ENCODE measurements at regions not wholly inside any gene's neighbourhood (a gene's known extent, or its start where the extent isn't known, plus 50 kb on each side); places are given as distances from the start of the nearest gene placed in this dataset.
"Not testable (repeated sequence)": the region's sequence is repeated elsewhere in the genome, so short reads cannot be mapped to it uniquely, and the experiment has no call there.

GRCh38 chr7:118862740-118863139 is 638.2 kb downstream of the ANKRD7 start:
- H3K27me3 ChIP-seq (ENCODE audit: low read length): no peaks in the 10 kb centered on the region
- no peak overlapping the region for H2AFZ ChIP-seq (ENCODE audit: low read depth, low read length, severe bottlenecking)
- H3K9ac ChIP-seq (ENCODE audit: low read length): no peak overlapping the region
- H3K9me2 ChIP-seq (replicated peaks; ENCODE audit: insufficient read depth, low read length): no peaks in the 10 kb centered on the region
- H3K27ac ChIP-seq (ENCODE audit: low read depth, low read length): no peak overlapping the region
- TF ChIP-seq CTCF (IDR thresholded peaks at IDR 0.05; ENCODE audit: insufficient read depth, low read length, poor library complexity, severe bottlenecking) (no peak), EZH2phosphoT487 (conservative IDR thresholded peaks at IDR 0.05; ENCODE audit: low read length) (no peak)
- no peaks in the 10 kb centered on the region for H3K36me3 ChIP-seq (ENCODE audit: low read length)
- no peak overlapping the region for H3K4me3 ChIP-seq (ENCODE audit: insufficient read depth, low read length, poor library complexity, severe bottlenecking)
- H3K9me3 ChIP-seq (ENCODE audit: insufficient read depth, low read length): no peaks in the 10 kb centered on the region
- no peaks in the 10 kb centered on the region for H3K79me2 ChIP-seq (ENCODE audit: insufficient read depth, low read length)
- H3F3A ChIP-seq (ENCODE audit: insufficient read depth): no peaks in the 10 kb centered on the region
- no peak overlapping the region for H3K4me2 ChIP-seq (ENCODE audit: low read depth, low read length, poor library complexity, severe bottlenecking)
- H4K20me1 ChIP-seq (ENCODE audit: low read depth, low read length): no peaks in the 10 kb centered on the region

DNA sequence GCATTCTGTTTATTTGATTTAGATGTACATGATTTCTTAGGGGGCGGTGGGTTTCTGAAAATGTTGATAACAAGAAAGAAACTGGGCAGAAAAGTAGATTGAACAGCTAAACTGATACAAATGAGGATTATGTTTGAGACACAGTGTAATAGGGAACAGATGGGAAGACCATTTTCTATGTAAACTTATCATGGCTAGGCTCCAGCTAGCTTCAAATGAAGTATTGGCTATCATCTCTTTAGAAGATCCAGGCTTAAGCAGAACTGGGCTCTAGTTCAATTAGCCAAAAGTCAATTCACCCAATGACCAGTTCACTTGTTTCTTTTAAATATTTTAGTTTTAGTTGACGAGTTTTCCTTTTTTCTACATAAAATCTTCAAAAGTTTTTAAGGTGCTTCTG is 639.5 kb downstream of the ANKRD7 start:
- Histone ChIP-seq H3K9me3 (ENCODE audit: insufficient read depth, low read length) (no peaks in the 10 kb centered on the region), H3K4me2 (ENCODE audit: low read depth, low read length, poor library complexity, severe bottlenecking) (no peak overlapping the region), H4K20me1 (ENCODE audit: low read depth, low read length) (no peaks in the 10 kb centered on the region), H3F3A (ENCODE audit: insufficient read depth) (no peaks in the 10 kb centered on the region), H3K4me3 (ENCODE audit: insufficient read depth, low read length, poor library complexity, severe bottlenecking) (no peak overlapping the region), H3K27ac (ENCODE audit: low read depth, low read length) (no peak overlapping the region), H3K9me2 (replicated peaks; ENCODE audit: insufficient read depth, low read length) (no peaks in the 10 kb centered on the region), H2AFZ (ENCODE audit: low read depth, low read length, severe bottlenecking) (no peak overlapping the region), H3K36me3 (ENCODE audit: low read length) (no peaks in the 10 kb centered on the region), H3K9ac (ENCODE audit: low read length) (no peak overlapping the region), H3K79me2 (ENCODE audit: insufficient read depth, low read length) (no peaks in the 10 kb centered on the region), H3K27me3 (ENCODE audit: low read length) (no peaks in the 10 kb centered on the region)
- TF ChIP-seq CTCF (IDR thresholded peaks at IDR 0.05; ENCODE audit: insufficient read depth, low read length, poor library complexity, severe bottlenecking): no peak
- no peak for TF ChIP-seq EZH2phosphoT487 (conservative IDR thresholded peaks at IDR 0.05; ENCODE audit: low read length)

DNA sequence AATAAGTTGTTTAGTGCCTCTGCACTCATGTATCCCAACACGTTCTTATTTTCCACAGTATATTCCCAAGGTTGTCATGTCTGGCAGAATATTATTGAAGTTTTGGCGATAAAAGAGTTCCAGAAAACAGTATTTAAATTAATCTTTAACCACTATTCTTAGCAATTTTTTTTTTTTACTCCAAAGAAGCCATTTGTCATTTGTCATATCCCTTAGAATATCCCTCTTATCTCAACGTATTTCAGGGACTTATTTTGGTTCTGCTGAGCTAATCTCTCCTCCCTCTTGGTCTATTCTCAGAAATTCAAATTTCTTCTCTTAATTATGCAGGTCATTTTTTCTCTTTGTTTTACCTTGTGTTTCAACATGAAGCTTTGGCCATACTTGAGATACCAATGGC is 643.4 kb downstream of the ANKRD7 start:
- H4K20me1 ChIP-seq (ENCODE audit: low read depth, low read length): no peaks in the 10 kb centered on the region
- H3K4me2 ChIP-seq (ENCODE audit: low read depth, low read length, poor library complexity, severe bottlenecking): no peak overlapping the region
- no peaks in the 10 kb centered on the region for H3K27me3 ChIP-seq (ENCODE audit: low read length)
- H3K27ac ChIP-seq (ENCODE audit: low read depth, low read length): no peak overlapping the region
- no peak overlapping the region for H2AFZ ChIP-seq (ENCODE audit: low read depth, low read length, severe bottlenecking)
- H3K9ac ChIP-seq (ENCODE audit: low read length): no peak overlapping the region
- TF ChIP-seq EZH2phosphoT487 (conservative IDR thresholded peaks at IDR 0.05; ENCODE audit: low read length): no peak
- no peak for TF ChIP-seq CTCF (IDR thresholded peaks at IDR 0.05; ENCODE audit: insufficient read depth, low read length, poor library complexity, severe bottlenecking)
- no peaks in the 10 kb centered on the region for H3K79me2 ChIP-seq (ENCODE audit: insufficient read depth, low read length)
- H3K36me3 ChIP-seq (ENCODE audit: low read length): no peaks in the 10 kb centered on the region
- H3K9me2 ChIP-seq (replicated peaks; ENCODE audit: insufficient read depth, low read length): no peaks in the 10 kb centered on the region
- H3K9me3 ChIP-seq (ENCODE audit: insufficient read depth, low read length): no peaks in the 10 kb centered on the region
- no peak overlapping the region for H3K4me3 ChIP-seq (ENCODE audit: insufficient read depth, low read length, poor library complexity, severe bottlenecking)
- H3F3A ChIP-seq (ENCODE audit: insufficient read depth): no peaks in the 10 kb centered on the region

GRCh38 chr7:118869141-118869540 is 644.6 kb downstream of the ANKRD7 start:
- H3K4me2 ChIP-seq (ENCODE audit: low read depth, low read length, poor library complexity, severe bottlenecking); H3K9me3 ChIP-seq (ENCODE audit: insufficient read depth, low read length); H3K4me3 ChIP-seq (ENCODE audit: insufficient read depth, low read length, poor library complexity, severe bottlenecking); H3K9me2 ChIP-seq (replicated peaks; ENCODE audit: insufficient read depth, low read length); H3K27ac ChIP-seq (ENCODE audit: low read depth, low read length); H3K27me3 ChIP-seq (ENCODE audit: low read length); H3K36me3 ChIP-seq (ENCODE audit: low read length); H3K9ac ChIP-seq (ENCODE audit: low read length); H3K79me2 ChIP-seq (ENCODE audit: insufficient read depth, low read length); H4K20me1 ChIP-seq (ENCODE audit: low read depth, low read length); H2AFZ ChIP-seq (ENCODE audit: low read depth, low read length, severe bottlenecking); H3F3A ChIP-seq (ENCODE audit: insufficient read depth): not testable (repeated sequence)
